Hepatocyte (in vitro differentiated cells): ENCODE measurements at regions not wholly inside any gene's neighbourhood (a gene's known extent, or its start where the extent isn't known, plus 50 kb on each side); places are given as distances from the start of the nearest gene placed in this dataset.
A peak's percentile ranks its signal among the peaks of the same experiment; 100 is the strongest.

ENCODE experiments used
- DNase-seq: peaks from one replicate; pipeline ENCODE4 v3.0.0-alpha.2; 2016; ENCODE audit warnings: low spot score
- H2AFZ ChIP-seq: fragments of 200-600 bp; sonication (generic); 2 replicates; pipeline ENCODE4 v1.6.0; 2016; ENCODE audit warnings: antibody characterized with exemption, mild to moderate bottlenecking
- H3K27ac ChIP-seq: fragments of 200-600 bp; sonication (generic); 2 replicates; pipeline ENCODE4 v1.5.1; 2016; ENCODE audit warnings: mild to moderate bottlenecking
- H3K27me3 ChIP-seq: fragments of 200-600 bp; sonication (generic); 2 replicates; pipeline ENCODE4 v1.6.1; 2016
- H3K36me3 ChIP-seq: fragments of 200-600 bp; sonication (generic); replicated peaks from 2 replicates; pipeline ENCODE4 v1.5.1; 2016; ENCODE audit warnings: low read depth; ENCODE audit not compliant: insufficient read depth
- H3K4me1 ChIP-seq: fragments of 200-600 bp; sonication (generic); 2 replicates; pipeline ENCODE4 v1.5.1; 2016; ENCODE audit warnings: mild to moderate bottlenecking, moderate library complexity; ENCODE audit not compliant: insufficient read depth
- H3K4me2 ChIP-seq: fragments of 200-600 bp; sonication (generic); 2 replicates; pipeline ENCODE4 v1.6.0; 2016
- H3K4me3 ChIP-seq: fragments of 200-600 bp; sonication (generic); 2 replicates; pipeline ENCODE4 v1.5.1; 2016; ENCODE audit warnings: mild to moderate bottlenecking
- H3K79me2 ChIP-seq: fragments of 200-600 bp; sonication (generic); 2 replicates; pipeline ENCODE4 v1.6.0; 2017; ENCODE audit warnings: mild to moderate bottlenecking
- H3K9me2 ChIP-seq: fragments of 200-600 bp; sonication (generic); replicated peaks from 2 replicates; pipeline ENCODE4 v1.6.0; 2017; ENCODE audit warnings: mild to moderate bottlenecking; ENCODE audit not compliant: insufficient read depth
- H3K9me3 ChIP-seq: fragments of 200-600 bp; sonication (generic); 2 replicates; pipeline ENCODE4 v1.5.1; 2016; ENCODE audit warnings: low read depth, mild to moderate bottlenecking
- H4K20me1 ChIP-seq: fragments of 200-600 bp; sonication (generic); 2 replicates; pipeline ENCODE4 v1.6.0; 2016; ENCODE audit warnings: mild to moderate bottlenecking; ENCODE audit not compliant: insufficient read depth, poor library complexity, severe bottlenecking
- EZH2 ChIP-seq: fragments of 200-600 bp; sonication (generic); IDR thresholded peaks from 2 replicates; pipeline ENCODE4 v1.6.1; 2016; ENCODE audit warnings: antibody characterized with exemption, mild to moderate bottlenecking, borderline replicate concordance
- EZH2phosphoT487 ChIP-seq: fragments of 200-600 bp; sonication (generic); IDR thresholded peaks from one replicate; pipeline ENCODE4 v1.6.1; 2018; ENCODE audit warnings: antibody characterized with exemption, mild to moderate bottlenecking, low read depth, moderate library complexity; ENCODE audit not compliant: unreplicated experiment, severe bottlenecking
- WGBS: methylation state at CpG from one replicate; pipeline ENCODE4 v1.1.6; 2016; ENCODE audit warnings: low lambda C conversion rate; ENCODE audit errors: missing lambda C conversion rate; 5-methylcytosine and 5-hydroxymethylcytosine counted together
- TF ChIP-seq, protein P1 (sequence below): fragments of 200-600 bp; sonication (generic); IDR thresholded peaks from 2 replicates; pipeline ENCODE4 v1.5.1; 2016; ENCODE audit warnings: antibody characterized with exemption, mild to moderate bottlenecking; ENCODE audit not compliant: poor library complexity

DNA sequence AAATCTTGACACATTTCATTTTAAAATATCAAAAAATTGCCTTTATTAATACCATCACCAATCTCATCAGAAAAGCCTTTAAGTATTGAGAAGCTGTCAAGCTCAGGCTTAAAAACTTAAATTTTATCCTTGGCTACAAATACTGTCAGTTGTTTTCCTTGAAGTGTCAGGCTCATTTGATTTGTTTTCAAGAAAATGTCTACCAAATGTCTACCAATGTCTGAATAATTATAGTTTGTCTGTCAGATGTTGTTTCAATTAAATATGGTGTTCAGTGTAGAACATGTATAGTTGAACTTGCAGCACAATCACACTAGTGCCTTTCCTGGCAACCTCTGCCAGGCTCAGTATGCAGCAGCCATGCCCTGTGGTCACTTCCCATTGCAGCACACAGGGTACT is 455.2 kb upstream of the ADAMTS16 start:
- no peak overlapping the region for H3K27ac ChIP-seq
- no peaks in the 10 kb centered on the region for H3K27me3 ChIP-seq
- no peaks in the 10 kb centered on the region for H4K20me1 ChIP-seq
- no peaks in the 10 kb centered on the region for H3K9me2 ChIP-seq
- TF ChIP-seq, protein P1, sequence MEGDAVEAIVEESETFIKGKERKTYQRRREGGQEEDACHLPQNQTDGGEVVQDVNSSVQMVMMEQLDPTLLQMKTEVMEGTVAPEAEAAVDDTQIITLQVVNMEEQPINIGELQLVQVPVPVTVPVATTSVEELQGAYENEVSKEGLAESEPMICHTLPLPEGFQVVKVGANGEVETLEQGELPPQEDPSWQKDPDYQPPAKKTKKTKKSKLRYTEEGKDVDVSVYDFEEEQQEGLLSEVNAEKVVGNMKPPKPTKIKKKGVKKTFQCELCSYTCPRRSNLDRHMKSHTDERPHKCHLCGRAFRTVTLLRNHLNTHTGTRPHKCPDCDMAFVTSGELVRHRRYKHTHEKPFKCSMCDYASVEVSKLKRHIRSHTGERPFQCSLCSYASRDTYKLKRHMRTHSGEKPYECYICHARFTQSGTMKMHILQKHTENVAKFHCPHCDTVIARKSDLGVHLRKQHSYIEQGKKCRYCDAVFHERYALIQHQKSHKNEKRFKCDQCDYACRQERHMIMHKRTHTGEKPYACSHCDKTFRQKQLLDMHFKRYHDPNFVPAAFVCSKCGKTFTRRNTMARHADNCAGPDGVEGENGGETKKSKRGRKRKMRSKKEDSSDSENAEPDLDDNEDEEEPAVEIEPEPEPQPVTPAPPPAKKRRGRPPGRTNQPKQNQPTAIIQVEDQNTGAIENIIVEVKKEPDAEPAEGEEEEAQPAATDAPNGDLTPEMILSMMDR, result no peak
- DNase-seq, result no peak
- H3K4me2 ChIP-seq, result no peak overlapping the region
- H2AFZ ChIP-seq, result no peak overlapping the region
- no peaks in the 10 kb centered on the region for H3K36me3 ChIP-seq
- no peaks in the 10 kb centered on the region for H3K79me2 ChIP-seq
- no peak overlapping the region for H3K4me3 ChIP-seq
- H3K9me3 ChIP-seq, result no peaks in the 10 kb centered on the region
- no peaks in the 10 kb centered on the region for H3K4me1 ChIP-seq

DNA sequence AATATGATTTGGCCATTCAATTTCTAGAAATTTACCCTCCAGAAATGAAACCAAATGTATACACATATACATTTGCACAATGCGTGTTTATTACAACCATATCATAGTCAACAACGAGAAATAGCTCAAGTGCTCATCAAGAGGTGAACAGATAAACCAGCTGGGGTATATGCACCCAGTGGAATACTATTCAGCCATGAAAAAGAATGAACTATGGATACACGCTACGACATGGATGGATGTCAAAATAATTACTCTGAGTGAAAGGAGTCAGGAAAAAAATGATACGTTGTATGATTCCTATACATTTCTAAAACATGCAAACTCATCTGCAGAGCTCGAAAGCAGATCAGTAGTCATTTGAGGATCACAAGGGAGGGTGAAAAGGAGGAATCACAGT is 441.5 kb upstream of the ADAMTS16 start:
- Histone ChIP-seq H2AFZ (no peak overlapping the region), H3K4me3 (no peak overlapping the region), H3K4me1 (peaks cover 3% of the 10 kb centered on the region), H3K4me2 (no peak overlapping the region), H3K9me2 (no peaks in the 10 kb centered on the region), H3K27me3 (peaks cover 4% of the 10 kb centered on the region), H4K20me1 (no peaks in the 10 kb centered on the region), H3K27ac (no peak overlapping the region), H3K9me3 (no peaks in the 10 kb centered on the region), H3K36me3 (no peaks in the 10 kb centered on the region), H3K79me2 (no peaks in the 10 kb centered on the region)
- 93% methylated on average over 6 of the region's 6 CpGs for WGBS
- no peak for DNase-seq
- no peak for TF ChIP-seq EZH2

DNA sequence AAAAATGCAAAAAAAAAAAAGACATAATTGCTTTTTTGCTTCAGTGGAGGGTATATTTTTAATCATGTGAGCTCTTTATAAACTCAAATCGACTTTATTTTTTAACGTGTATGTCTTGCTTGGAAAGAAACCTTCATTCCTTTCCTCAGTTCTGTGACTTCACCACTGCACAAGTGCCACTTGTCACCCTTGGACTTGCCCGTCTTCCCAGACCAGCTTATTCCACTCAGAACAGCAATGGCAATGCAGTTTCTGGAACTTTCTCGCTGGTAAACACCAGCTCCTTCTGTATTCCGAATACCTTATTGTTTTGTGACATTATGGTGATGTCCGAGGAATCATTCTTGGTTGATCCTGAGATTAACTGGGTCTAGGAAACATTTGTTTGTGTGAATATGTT is 440.5 kb upstream of the ADAMTS16 start:
- Histone ChIP-seq H4K20me1 (no peaks in the 10 kb centered on the region), H3K36me3 (no peaks in the 10 kb centered on the region), H2AFZ (no peak overlapping the region), H3K4me2 (peak overlapping the region; percentile 53), H3K9me2 (no peaks in the 10 kb centered on the region), H3K27ac (no peak overlapping the region), H3K4me1 (peaks cover 3% of the 10 kb centered on the region), H3K27me3 (peaks cover 4% of the 10 kb centered on the region), H3K4me3 (no peak overlapping the region), H3K9me3 (no peaks in the 10 kb centered on the region), H3K79me2 (no peaks in the 10 kb centered on the region)
- 76% methylated on average over 6 of the region's 6 CpGs for WGBS
- DNase-seq, result no peak
- TF ChIP-seq EZH2phosphoT487 (no peak), EZH2 (no peak)
- TF ChIP-seq, protein P1, result no peak

DNA sequence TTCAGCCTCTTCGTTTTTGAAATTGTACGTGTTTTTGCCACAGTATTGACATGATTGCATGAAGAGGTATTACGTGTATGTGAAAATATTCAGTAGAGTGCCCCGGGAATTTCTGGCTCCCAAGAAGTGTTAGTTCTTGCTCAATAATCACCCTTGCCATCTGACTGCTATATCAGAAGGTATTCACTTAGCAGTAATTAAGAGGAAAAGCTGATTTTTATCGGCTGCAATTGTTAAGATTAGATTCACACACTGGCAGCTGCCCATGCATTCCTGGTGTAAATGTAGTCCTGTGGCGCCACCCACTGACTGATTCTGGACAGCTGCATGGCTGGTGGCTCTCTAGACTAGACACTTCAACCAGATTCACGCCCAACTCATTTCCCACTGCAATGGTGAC is 440.1 kb upstream of the ADAMTS16 start:
- no peaks in the 10 kb centered on the region for H3K79me2 ChIP-seq
- no peak overlapping the region for H2AFZ ChIP-seq
- peak overlapping the region; percentile 53 for H3K4me2 ChIP-seq
- no peaks in the 10 kb centered on the region for H4K20me1 ChIP-seq
- H3K4me1 ChIP-seq, result peaks cover 3% of the 10 kb centered on the region
- H3K27ac ChIP-seq, result no peak overlapping the region
- H3K9me3 ChIP-seq, result no peaks in the 10 kb centered on the region
- H3K27me3 ChIP-seq, result peaks cover 4% of the 10 kb centered on the region
- peak; percentile 78 for DNase-seq
- H3K9me2 ChIP-seq, result no peaks in the 10 kb centered on the region
- 32% methylated on average over 7 of the region's 7 CpGs for WGBS
- no peaks in the 10 kb centered on the region for H3K36me3 ChIP-seq
- no peak for TF ChIP-seq EZH2phosphoT487
- TF ChIP-seq, protein P1, result peak; percentile 81
- H3K4me3 ChIP-seq, result no peak overlapping the region
